HG03378 (cell line): ENCODE measurements at regions not wholly inside any gene's neighbourhood (a gene's known extent, or its start where the extent isn't known, plus 50 kb on each side); places are given as distances from the start of the nearest gene placed in this dataset.
A peak's percentile ranks its signal among the peaks of the same experiment; 100 is the strongest.
"Not testable (repeated sequence)": the region's sequence is repeated elsewhere in the genome, so short reads cannot be mapped to it uniquely, and the experiment has no call there.

Experiments used
- ATAC-seq: cut with Tn5 transposase; IDR thresholded peaks from one replicate; pipeline ENCODE4 v1.9.1; 2021; ENCODE audit warnings: mild to moderate bottlenecking, moderate library complexity; ENCODE audit not compliant: unreplicated experiment

DNA sequence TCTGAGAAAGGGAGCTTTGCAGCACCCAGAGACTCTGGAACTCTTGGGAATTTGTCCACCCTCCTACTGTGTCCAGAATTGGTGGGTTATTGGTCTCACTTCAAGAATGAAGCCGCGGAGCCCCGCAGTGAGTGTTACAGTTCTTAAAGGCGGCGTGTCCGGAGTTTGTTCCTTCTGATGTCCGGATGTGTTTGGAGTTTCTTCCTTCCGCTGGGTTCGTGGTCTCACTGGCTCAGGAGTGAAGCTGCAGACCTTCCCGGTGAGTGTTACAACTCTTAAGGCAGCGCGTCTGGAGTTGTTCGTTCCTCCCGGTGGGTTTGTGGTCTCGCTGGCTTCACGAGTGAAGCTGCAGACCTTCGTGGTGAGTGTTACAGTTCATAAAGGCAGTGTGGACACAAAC, 824.7 kb downstream of the LRRTM4 start:
- not testable (repeated sequence) for ATAC-seq

- no peak for ATAC-seq
Observed at GRCh38 chr2:76692908-76693307, 829.3 kb downstream of the LRRTM4 start.

DNA sequence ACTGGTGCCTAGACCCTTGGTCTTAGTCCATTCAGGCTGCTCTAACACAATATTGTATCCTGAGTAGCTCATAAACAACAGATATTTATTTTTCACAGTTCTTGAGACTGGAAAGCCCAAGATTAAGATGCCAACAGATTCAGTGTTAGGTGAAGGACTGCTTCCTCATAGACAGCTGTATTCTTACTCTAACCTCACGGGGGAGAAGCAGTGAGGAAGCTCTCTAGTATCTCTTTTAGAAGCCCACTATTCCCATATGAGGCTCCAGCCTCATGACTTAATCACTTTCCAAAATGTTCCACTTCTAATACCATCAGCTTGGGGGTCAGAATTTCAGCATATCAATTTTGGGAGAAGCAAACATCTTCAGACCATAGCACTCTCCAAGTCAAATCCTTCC, 833.4 kb downstream of the LRRTM4 start:
- no peak for ATAC-seq

- ATAC-seq: no peak
Observed at GRCh38 chr2:76687923-76688322, 834.3 kb downstream of the LRRTM4 start.

DNA sequence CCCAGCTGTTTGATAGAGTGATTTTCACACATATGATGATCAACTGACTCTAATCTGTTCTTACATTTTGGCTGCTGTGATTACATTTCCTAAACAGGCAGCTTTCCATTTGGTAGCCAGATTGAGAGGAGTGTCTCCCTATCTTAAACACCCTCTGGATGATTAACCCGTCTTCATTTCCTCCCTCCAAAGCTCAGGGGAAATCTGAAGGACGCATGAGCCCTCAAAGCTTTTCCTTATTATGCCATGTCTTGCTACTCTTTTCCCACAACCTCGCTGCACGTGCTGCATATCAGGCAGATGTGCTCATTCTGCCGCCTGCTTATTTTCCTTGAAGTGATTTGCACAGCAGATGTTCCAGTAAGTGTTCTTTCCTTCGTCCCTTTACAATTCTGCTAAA, 837.4 kb downstream of the LRRTM4 start:
- ATAC-seq: no peak

GRCh38 chr2:76679025-76679396, 843.2 kb downstream of the LRRTM4 start:
- ATAC-seq: no peak

GRCh38 chr2:76678383-76679024, 843.7 kb downstream of the LRRTM4 start:
- ATAC-seq: no peak

GRCh38 chr2:76675212-76675611, 847.0 kb downstream of the LRRTM4 start:
- no peak for ATAC-seq

- no peak for ATAC-seq
Observed at GRCh38 chr2:76672798-76673197, 849.4 kb downstream of the LRRTM4 start.

DNA sequence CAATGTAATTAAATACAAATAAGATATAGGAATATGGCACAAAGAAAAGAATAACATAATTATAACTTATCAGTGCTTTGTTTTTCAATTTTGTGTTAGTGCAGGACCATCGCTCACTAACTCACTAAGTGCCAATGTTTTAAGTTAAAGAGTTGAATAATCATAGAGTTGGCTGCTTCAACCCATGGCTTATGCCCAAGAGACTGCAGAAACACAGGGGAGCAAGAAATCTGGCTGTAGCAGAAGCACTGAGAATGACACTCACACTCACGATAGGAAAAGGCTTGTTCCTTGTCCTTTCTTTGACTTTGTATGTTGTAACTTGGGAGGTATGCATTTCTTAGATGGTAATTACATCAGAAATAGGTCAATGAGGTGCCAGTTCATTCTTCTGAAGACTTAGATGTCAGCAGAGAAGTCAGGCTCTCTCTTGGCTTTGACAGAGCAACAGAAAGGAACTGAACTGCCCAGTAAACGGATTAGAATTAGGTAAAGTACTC, 852.2 kb downstream of the LRRTM4 start:
- no peak for ATAC-seq

- ATAC-seq: no peak
Observed at GRCh38 chr2:76668279-76668678, 853.9 kb downstream of the LRRTM4 start.

DNA sequence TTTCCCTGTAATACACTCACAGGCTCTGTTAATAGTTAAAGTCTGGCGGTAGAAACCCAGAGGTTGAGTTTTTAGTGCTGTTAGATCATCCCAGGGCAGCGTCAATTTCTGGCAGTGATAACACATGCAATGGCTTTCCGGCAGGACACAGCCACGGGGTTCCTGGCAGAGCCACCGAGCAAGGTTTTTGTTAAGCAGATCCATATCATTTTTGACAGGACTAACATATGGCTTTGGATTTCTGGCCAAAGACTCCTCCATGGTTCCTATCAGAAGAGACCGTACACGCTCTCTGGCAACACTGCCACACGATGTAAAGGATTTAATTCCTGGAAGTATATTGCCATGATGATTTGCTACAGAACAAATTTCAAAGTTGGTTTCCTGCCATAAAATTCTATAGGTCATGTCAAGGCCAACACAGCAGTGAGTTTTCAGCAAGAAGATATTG, 854.3 kb downstream of the LRRTM4 start:
- ATAC-seq: no peak

DNA sequence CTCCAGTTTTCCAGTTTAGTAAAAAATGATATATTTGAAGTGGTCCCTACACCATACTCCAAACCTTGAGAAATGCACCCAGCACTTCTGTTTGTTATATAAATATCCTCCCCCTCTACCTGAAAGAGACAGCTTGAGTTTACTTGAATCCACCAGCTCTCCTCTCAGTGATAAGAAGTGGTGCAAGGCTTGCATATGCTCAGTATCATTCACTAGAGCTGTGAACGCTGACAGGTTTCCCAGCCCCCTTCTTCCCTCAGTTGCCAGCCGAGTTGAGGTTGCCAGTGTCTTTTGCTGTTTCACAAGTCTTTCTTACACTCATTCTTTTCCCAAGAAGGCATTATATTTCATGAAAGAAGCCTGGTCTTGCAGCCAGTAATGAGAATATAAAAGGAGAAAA, 880.0 kb downstream of the LRRTM4 start:
- no peak for ATAC-seq

- ATAC-seq: no peak
Observed at GRCh38 chr2:76641506-76641905, 880.7 kb downstream of the LRRTM4 start.

GRCh38 chr2:76640905-76641304, 881.3 kb downstream of the LRRTM4 start:
- no peak for ATAC-seq

DNA sequence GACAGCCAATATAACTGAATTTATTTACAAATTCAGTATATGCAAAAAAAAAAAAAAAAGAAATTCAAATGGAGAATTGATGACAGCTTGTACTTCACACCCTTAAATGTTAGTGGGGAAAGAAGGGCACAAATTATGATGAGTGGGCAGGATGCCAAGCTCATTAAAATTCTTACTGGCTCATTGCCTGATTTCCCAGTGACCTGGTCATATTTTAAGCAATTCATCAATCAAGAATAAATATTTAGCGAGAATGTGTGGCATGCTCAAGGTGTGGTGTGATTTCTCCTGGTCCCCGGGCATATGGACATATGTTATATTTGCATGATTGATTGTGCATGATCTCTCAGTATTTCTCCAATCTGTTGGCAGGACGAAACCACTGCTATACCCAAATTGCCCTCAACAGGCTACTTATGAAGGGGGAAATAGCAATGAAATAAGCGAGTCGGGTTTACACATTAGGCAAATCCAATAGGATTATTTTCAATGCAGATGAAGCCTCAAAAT, 883.0 kb downstream of the LRRTM4 start:
- ATAC-seq: no peak

- no peak for ATAC-seq
Observed at GRCh38 chr2:76633276-76633921, 888.8 kb downstream of the LRRTM4 start.

- no peak for ATAC-seq
Observed at GRCh38 chr2:76625101-76625500, 897.1 kb downstream of the LRRTM4 start.

- no peak for ATAC-seq
Observed at GRCh38 chr2:76613330-76613729, 902.6 kb upstream of the GCFC2 start.

DNA sequence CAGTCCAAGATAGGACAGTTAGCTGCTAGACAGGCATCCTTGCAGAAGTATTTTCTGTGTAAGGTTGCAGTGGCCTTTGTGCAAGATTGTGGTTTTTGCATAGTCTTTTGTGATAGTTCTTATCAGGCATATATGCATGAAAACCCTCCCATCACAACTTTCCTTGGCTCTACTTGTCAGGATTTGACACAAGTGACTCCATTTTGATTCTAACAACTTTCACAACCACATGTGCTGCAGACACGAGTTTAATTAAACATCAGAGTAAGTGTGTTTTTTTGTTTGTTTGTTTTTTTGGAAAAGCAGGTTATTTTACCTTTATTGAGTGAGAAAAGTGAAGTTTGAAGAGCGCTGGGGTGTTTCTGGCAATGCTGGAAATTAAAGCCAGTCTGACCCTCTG, 902.0 kb upstream of the GCFC2 start:
- ATAC-seq: no peak

DNA sequence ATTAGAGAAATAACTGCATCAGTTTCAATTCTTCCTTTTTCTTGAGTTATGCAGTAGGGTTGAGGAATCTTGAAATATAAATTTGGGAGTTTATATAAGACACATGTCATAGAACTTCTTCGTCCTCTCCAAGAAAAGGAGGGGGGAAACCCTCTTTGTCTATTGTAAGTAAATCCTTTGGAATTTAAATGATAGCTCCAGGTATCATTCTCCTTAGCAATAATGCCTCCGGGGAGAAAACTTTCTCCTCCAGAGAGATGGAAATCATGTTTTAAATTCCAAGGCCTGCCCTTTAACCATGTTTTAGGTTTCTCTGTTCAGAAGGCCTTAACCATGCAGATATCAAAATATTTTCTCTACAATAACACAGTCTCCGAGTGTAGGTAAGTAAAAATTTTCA, 899.7 kb upstream of the GCFC2 start:
- no peak for ATAC-seq

GRCh38 chr2:76599732-76600368, 889.1 kb upstream of the GCFC2 start:
- peak; percentile 99 for ATAC-seq
